ENCODE measurements at regions not wholly inside any gene's neighbourhood (a gene's known extent, or its start where the extent isn't known, plus 50 kb on each side); places are given as distances from the start of the nearest gene placed in this dataset.

- H4K91ac ChIP-seq (ENCODE audit: insufficient read depth, low read depth, low read length): no peak overlapping the region
- no peak overlapping the region for H3K4me2 ChIP-seq (ENCODE audit: low read depth, low read length)
- no peak overlapping the region for H2AFZ ChIP-seq (replicated peaks; ENCODE audit: low read length, poor library complexity)
- H2BK20ac ChIP-seq (ENCODE audit: low read depth, low read length): no peak overlapping the region
- no peak overlapping the region for H2BK5ac ChIP-seq (ENCODE audit: low read depth, low read length, poor library complexity, severe bottlenecking)
- peaks cover 19% of the 10 kb centered on the region for H3K27me3 ChIP-seq (ENCODE audit: control insufficient read depth, insufficient read depth, low read length)
- TF ChIP-seq CHD1 (IDR thresholded peaks at IDR 0.05; ENCODE audit: low read depth, low read length) (no peak), RFX5 (IDR thresholded peaks at IDR 0.05; ENCODE audit: low read depth, low read length) (no peak), CEBPB (IDR thresholded peaks at IDR 0.05; ENCODE audit: low read depth, low read length) (no peak), POLR2A (IDR thresholded peaks at IDR 0.05; ENCODE audit: low read depth, low read length) (no peak)
- H3K4me1 ChIP-seq (ENCODE audit: control insufficient read depth, insufficient read depth, low read length): no peaks in the 10 kb centered on the region
- H4K8ac ChIP-seq (ENCODE audit: low read depth in 2 of 2, low read length in 2 of 2): no peak overlapping the region
- no peaks in the 10 kb centered on the region for H3K9me1 ChIP-seq (ENCODE audit: insufficient read depth, low read length)
- H3K9ac ChIP-seq (ENCODE audit: low read depth, low read length): no peak overlapping the region
- H4K20me1 ChIP-seq (ENCODE audit: insufficient read depth, low read length): 0 out of 2 replicates have a peak, but pooled peaks cover 5% of the 10 kb centered on the region
- no peak overlapping the region for H3K14ac ChIP-seq (replicated peaks; ENCODE audit: low read depth, low read length)
- no peak overlapping the region for H3K27ac ChIP-seq (ENCODE audit: insufficient read depth, low read length)
- dilution Hi-C loops (cut with HindIII; ENCODE audit: low sequenced_read_pairs, unreplicated experiment) (no loop called here), in situ Hi-C loops (cut with MboI; ENCODE audit: low sequenced_read_pairs) (no loop called here), intact Hi-C loops (cut with micrococcal nuclease) (no loop called here)
- H2BK120ac ChIP-seq (ENCODE audit: low read depth, low read length): no peak overlapping the region
- DNase-seq: no peak
- no peak overlapping the region for H2AK9ac ChIP-seq (replicated peaks; ENCODE audit: low read depth, low read length, poor library complexity)
- H3K79me1 ChIP-seq (ENCODE audit: low read depth in 1 of 2, low read length in 2 of 2): no peaks in the 10 kb centered on the region
- no peak overlapping the region for H2BK15ac ChIP-seq (ENCODE audit: low read depth, low read length)
- H3K36me3 ChIP-seq (ENCODE audit: control insufficient read depth, insufficient read depth, low read length): no peaks in the 10 kb centered on the region
- no peak overlapping the region for H4K5ac ChIP-seq (ENCODE audit: low read depth, low read length)
- H3K4me3 ChIP-seq (ENCODE audit: insufficient read depth, low read depth, low read length): no peak overlapping the region
- H2AK5ac ChIP-seq (ENCODE audit: low read depth, low read length): no peak overlapping the region
- H3K56ac ChIP-seq (ENCODE audit: extremely low read depth, insufficient read depth, low read length): no peak overlapping the region
- no TSS peak for BruUV-seq (replicated peaks)
- no peak overlapping the region for H3K4ac ChIP-seq (ENCODE audit: low read depth, low read length)
- no CpG with 5 or more reads among the region's 5 CpGs for WGBS, 2 experiments (ENCODE audit: extremely low coverage in 2 of 2, insufficient read length in 1 of 2)
- no peak overlapping the region for H3K23ac ChIP-seq (ENCODE audit: low read depth, low read length)
- ChIA-PET CTCF (no interaction called here), POLR2A (ENCODE audit: unreplicated experiment) (no interaction called here)
- no peak overlapping the region for H3K18ac ChIP-seq (ENCODE audit: low read depth, low read length)
- ATAC-seq (ENCODE audit: low read depth): no peak
- no peaks in the 10 kb centered on the region; the same call in 1 of the 2 replicates for H3K9me3 ChIP-seq (ENCODE audit: control insufficient read depth, insufficient read depth, low read length)
These were observed 61.7 kb downstream of the PJA1 start for GRCh38 chrX:69103539-69103938.

All from IMR-90 (cell line).